ENCODE measurements at regions not wholly inside any gene's neighbourhood (a gene's known extent, or its start where the extent isn't known, plus 50 kb on each side); places are given as distances from the start of the nearest gene placed in this dataset.
A peak's percentile ranks its signal among the peaks of the same experiment; 100 is the strongest.

DNA sequence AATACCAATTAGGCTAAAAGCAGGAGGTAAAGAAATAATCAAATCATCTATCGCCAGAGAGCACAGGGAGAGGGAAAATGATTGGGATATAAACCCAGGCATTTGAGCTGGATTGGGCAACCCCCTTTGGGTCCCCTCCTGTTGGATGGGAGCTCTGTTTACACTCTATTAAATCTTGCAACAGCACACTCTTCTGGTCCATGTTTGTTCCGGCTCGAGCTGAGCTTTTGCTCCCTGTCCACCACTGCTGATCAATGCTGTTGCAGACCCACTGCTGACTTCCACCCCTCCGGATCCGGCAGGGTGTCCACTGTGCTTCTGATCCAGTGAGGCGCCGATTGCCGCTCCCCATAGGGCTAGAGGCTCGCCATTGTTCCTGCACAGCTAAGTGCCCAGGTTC lies 493.8 kb downstream of the MATN1 start (continued):
- TF ChIP-seq ZNF274 (CRISPR knock-in tag; IDR thresholded peaks at IDR 0.05) (no peak), JUND (CRISPR knock-in tag; IDR thresholded peaks at IDR 0.05) (no peak), NONO (IDR thresholded peaks at IDR 0.05) (no peak), NONO (CRISPR knock-in tag; conservative IDR thresholded peaks at IDR 0.05) (peak; percentile 48; the same call in 1 of the 2 replicates), KMT2A (CRISPR knock-in tag; IDR thresholded peaks at IDR 0.05) (no peak), ZBTB7A (CRISPR knock-in tag; IDR thresholded peaks at IDR 0.05) (0 out of 2 replicates have a peak, but pooled peaks have one; percentile 18), ZNF549 (CRISPR knock-in tag; IDR thresholded peaks at IDR 0.05) (no peak), RFXANK (CRISPR knock-in tag; IDR thresholded peaks at IDR 0.05) (no peak), ZNF644 (CRISPR knock-in tag; IDR thresholded peaks at IDR 0.05; ENCODE audit: low read depth) (peak; percentile 64; the same call in 1 of the 2 replicates), MAFG (CRISPR knock-in tag; IDR thresholded peaks at IDR 0.05) (no peak), FOXO1 (CRISPR knock-in tag; IDR thresholded peaks at IDR 0.05) (no peak; the same call in 1 of the 2 replicates), FOSL1 (CRISPR knock-in tag; IDR thresholded peaks at IDR 0.05; ENCODE audit: borderline replicate concordance) (no peak), ZNF780A (CRISPR knock-in tag; IDR thresholded peaks at IDR 0.05) (no peak), NFKB2 (CRISPR knock-in tag; IDR thresholded peaks at IDR 0.05; ENCODE audit: borderline replicate concordance) (no peak), MIER2 (CRISPR knock-in tag; IDR thresholded peaks at IDR 0.05) (peak; percentile 58; the same call in 1 of the 2 replicates)
- TF ChIP-seq, protein P1, sequence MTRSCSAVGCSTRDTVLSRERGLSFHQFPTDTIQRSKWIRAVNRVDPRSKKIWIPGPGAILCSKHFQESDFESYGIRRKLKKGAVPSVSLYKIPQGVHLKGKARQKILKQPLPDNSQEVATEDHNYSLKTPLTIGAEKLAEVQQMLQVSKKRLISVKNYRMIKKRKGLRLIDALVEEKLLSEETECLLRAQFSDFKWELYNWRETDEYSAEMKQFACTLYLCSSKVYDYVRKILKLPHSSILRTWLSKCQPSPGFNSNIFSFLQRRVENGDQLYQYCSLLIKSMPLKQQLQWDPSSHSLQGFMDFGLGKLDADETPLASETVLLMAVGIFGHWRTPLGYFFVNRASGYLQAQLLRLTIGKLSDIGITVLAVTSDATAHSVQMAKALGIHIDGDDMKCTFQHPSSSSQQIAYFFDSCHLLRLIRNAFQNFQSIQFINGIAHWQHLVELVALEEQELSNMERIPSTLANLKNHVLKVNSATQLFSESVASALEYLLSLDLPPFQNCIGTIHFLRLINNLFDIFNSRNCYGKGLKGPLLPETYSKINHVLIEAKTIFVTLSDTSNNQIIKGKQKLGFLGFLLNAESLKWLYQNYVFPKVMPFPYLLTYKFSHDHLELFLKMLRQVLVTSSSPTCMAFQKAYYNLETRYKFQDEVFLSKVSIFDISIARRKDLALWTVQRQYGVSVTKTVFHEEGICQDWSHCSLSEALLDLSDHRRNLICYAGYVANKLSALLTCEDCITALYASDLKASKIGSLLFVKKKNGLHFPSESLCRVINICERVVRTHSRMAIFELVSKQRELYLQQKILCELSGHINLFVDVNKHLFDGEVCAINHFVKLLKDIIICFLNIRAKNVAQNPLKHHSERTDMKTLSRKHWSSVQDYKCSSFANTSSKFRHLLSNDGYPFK (CRISPR knock-in tag; IDR thresholded peaks at IDR 0.05; ENCODE audit: borderline replicate concordance), result no peak
- TF ChIP-seq, protein P2, sequence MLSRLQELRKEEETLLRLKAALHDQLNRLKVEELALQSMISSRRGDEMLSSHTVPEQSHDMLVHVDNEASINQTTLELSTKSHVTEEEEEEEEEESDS (CRISPR knock-in tag; IDR thresholded peaks at IDR 0.05; ENCODE audit: borderline replicate concordance), result no peak
